ENCODE measurements at regions not wholly inside any gene's neighbourhood (a gene's known extent, or its start where the extent isn't known, plus 50 kb on each side); places are given as distances from the start of the nearest gene placed in this dataset.
A peak's percentile ranks its signal among the peaks of the same experiment; 100 is the strongest.

DNA sequence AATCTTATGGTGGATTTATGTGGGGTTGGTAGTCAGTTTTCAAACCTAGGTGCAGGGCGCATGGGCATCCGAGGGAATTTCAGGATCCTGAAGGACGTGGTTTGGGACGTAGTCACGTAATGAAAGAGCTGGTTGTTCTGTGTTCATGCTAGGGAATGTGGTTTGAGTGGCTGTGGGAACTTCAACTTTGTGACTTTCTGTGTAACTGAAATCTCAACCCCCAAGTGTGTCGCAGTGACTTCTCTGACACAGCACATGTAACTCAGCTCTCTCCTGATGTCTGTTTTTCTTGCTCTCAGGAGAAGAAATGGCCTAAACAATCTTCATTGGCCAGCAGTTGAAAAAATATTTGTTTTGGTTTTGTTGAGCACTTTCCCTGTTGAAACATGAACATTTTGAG, 199.0 kb downstream of the PTEN start:
- no peak for DNase-seq

DNA sequence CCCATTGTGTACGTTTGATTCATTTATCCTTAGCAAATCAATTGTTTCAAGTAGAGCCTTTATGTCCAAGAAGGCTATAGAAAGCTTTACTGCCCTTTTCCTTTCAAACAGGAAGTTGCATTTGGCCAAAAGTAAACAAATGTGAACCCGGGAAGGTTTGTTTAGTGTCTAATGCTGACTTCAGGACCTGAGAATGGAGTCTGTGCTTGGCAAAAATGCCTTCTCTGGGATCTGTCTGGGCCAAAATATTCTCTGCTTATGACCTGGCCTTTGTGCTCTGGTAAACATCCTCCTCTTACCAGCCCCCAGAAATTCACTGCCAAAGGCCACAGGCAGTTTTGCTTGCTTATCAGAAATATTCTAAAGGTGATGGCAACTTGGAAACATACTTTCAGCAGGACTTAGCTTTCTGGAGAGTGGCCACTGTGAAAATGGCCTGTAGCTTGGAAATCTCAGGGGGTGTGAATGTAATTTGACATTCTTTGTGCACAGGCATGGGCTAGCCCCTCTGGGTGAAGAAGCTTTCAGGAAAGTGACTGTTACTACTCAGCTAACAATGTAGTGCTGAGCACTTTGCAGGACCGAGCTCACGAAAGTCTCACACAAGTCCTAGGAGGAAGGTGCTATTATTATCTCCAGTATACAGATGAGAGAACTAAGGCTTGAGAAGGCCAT, 199.5 kb downstream of the PTEN start:
- DNase-seq = no peak

DNA sequence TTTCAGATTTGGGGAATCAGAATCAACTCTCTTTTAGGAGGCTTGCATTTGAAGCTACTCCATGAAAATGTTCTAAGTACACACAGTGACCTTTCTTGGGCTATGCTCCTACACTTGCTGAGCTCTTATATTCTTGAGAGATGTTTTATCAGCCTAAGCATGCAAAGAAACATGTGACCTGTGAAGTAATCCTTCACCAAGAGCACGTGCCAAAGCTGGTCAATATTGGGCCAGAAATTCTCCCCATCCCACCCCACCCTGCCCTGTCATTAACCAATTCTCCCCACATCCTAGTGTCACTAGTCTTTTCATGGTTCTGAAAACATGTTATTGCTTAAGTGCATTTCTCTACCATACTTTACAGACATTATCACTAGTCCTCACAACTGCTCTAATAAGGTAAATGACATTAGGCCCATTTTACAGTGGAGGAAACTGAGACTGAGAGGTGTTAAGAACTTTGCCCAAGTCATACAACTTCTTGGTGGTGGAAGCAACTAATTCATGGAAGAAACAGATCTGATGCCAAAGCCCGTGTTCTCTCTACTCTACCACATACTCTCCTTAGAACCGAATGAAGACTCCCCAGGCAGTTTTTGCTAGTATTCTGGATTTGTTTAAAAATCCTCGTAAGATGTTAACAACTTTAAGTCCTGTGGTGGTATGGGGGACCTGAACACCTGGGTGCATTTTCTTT, 200.6 kb downstream of the PTEN start:
- DNase-seq = no peak

DNA sequence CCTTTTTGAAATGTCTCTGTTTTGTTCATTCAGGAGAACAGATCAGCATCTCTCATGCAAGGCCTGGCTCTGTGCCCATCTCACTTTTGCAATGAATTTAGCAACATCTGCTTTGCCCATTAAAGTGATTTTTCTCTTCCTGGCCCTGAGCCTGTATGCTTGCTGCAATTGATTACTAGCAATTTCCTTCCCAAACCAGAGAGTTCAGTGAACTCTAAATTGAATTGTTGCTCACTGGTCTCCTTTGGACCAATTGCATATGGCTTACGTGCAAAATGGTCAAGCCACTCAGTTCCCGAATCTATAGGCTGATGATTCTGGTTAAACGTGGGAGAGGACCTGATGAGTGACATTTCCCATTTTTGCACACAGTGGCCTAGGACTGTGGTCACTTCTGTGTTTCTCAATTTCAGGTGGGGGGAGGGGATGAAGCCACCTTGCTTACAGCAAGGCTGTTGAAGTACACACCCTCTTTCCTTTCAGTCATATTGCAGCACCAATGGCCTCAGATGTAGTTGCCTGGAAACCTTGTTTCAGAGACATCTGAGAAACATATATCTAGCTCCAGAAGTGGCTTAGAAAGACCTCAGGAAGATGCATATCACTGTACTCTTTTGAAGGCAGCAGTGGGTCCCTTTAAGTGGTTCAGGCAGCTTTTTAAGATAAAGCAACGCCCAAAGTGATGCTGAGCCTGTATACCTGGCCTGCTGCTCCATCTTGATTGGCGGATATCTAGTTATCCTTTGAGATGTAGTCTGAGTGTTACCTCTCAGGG, 201.4 kb downstream of the PTEN start:
- DNase-seq = peak; percentile 20 to 27

DNA sequence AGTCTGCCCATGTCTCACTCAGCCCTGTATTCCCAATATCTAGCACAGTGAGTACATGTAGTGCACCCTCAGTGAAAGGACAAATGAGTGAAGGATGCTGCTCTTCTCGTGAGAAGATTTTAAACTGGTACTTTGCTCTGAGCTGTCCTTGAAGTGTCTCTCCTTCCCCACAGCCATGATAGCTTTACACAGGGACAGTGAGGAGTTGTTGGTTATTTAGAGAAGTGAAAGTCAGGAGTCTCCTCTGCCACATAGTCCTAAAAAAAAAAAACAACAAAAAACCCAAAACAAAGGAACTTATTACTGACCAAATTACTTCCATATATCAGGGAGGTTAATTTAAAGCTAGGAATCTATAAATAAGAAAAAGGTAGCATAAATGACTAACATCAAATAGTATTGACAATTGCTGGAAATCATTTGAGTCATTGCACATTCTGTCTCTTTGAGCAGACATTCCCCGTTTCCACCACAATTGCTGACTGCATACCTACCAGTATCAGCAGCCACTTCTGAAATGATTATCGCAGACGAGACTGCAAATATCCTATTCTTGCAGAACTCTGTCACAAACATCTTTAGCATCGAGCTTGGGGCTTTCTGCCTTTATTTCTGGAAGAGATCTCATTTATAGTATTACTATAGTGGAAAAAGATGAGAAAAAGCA, 202.1 kb downstream of the PTEN start:
- DNase-seq = peak; percentile 23 to 38

DNA sequence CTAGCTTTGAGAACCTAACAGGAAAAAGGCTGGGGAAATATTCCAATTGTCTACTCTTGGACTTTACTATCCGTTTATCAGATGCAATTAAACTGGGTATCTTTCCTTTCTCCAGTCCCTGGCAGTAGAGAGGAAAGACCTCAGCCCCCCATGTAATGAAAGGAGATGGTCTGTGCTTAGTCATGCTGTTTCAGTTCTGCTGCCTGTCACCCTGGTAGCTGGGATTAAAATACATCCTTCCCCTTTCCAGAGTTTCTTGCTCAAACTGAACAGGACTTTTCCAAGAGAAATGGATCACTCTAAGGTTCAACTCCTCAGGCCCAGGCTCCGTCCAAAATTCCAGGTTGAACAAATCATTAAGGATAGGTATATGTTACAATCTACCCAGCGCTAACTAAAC, 202.9 kb downstream of the PTEN start:
- no peak for DNase-seq

DNA sequence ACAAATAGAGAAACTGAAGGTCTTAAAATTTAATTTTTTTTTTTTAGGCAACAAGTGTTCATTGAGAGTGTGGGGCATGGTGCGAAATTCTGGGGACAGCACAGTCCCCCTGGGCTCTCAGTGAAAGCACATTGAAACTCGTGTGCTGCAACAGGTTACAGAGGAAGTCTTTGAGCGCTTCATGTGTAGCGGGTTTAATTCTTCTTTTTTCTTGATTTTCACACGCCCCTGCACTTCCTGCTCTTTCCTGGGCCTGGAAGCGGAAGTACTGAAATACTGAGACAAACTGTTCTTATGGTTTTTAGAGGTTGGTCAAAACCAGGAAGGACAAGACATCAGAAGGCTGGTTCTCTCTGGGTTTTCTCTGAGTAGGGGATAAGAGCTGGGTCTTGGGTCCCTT, 203.5 kb downstream of the PTEN start:
- DNase-seq = no peak

DNA sequence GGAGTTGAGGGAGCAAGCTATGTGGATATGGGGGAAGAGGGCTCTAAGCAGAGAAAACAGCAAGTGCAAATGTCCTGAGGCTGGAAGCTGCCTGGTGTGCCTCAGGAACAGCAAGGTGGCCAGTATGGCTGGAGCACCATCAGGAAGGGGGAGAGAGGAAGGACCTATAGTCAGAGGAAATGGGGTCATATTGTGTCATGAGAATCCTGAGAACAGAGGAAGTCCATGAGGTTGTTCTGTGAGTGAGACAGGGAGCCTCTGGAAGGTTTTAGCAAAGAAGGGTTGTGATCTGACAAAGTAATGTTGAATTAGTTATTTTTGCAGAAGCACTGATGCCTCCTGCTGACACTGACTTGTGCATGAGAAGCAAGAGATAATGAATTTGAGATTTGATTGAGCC, 204.3 kb downstream of the PTEN start:
- DNase-seq = no peak

DNA sequence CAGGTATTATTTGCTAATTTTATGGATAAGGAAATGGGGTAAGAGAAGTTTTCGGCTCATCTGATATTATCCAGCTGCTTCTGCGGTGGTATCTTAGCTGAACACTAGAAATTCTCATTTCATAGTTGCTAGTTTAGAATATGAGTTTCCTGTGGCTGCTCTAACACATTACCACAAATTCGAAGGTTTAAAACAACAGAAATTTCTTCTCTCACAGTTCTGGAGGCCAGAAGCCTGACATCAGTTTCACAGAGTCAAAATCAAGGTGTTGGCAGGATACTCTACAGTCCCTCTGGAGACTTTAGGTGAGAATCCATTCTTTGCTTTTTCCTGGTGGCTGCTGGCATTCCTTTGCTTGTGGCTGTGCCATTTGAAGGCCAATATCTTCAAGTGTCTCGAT, 205.9 kb downstream of the PTEN start:
- DNase-seq = no peak

DNA sequence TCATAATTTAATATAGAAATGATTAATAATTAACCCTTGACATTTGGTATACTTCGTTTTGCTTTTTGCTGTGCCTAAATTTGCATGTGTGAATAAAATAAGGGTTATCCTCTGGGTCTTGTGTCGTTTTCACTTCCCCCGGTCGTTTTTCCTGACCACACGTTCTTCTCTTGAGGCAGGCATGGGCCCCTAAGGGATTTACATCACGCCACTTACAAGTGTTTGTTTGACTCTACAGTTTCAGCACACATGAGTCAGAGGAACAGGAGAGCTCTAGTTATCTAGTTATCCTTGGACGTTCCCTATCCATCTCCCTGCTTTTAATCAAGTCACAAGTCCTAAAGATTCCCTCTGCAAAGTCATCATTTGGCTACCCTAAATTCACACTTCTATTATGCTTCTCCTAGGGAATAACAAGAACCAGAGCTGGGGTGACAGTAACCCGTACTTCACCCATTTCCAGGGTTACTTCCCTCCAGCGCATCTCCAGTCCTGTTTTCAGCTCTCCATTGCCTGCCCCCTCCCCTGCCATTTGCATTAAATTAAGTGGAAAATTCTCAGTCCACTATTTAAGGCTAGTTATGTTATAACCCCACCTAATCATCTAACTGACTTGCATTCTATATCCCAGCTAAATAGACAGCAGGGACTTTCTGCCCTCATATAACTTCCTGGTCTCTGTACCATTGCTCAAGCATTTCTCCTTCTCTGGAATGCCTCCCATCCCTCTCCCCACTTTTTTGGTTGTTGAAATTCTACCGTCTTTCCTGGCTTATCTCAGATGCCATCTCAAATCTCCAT, 206.9 kb downstream of the PTEN start:
- no peak for DNase-seq

DNA sequence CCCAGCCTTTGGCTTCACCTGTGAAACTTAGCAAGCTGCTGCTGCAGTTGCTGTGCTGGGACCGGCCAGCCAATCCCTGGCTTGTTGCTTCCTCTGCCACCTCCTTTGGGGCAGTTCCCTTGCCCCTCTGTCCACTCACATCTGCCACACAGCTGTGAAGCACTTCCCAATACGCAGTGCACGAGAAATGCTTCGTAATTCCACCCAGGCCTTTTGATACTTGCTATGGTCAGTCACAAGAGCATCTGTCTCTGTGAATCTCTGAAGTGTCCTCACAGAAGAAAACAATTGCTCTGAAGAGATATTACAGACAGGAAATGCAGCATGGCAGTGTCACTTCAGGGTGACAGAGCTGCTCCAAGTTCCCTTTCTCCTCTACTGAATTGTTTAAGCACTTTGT, 208.5 kb downstream of the PTEN start:
- DNase-seq = no peak

DNA sequence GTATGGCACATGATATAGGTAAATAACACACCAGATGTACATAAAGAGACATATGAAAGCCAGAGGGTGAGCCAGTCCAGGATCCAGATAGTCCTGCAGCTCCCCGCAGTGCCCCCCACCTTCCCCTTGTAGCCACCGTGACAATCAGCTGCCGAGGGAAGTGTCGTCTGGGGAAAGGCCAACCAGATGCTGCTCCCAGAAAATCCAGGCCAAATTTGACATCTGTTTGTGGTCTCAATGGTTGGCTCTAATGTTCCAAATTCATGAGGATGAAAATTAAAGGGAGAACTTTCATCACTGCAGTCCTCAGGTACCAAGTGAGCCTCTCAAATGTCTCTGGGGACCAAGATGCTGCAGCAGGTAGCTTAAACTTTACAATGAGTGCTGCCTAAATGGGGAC, 210.3 kb downstream of the PTEN start:
- no peak for DNase-seq

DNA sequence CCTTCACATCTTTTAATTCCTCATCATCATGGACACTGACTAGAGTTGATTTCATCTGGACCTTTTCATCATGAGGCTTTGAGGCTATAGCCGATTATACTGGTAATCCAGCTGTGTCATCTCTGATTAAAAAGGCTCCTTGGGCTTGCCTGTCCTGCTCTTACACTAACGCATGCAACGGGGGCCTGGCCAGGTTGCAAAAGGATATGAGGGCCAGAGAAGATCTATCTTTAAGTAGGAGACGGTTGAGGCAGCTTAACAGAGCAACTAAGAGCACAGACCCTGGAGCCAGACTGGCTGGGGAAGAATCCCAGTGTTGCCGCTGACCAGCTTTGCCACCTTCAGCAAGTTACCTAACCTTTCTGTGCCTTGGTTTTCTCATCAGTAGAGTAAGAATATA, 211.5 kb downstream of the PTEN start:
- DNase-seq = no peak

DNA sequence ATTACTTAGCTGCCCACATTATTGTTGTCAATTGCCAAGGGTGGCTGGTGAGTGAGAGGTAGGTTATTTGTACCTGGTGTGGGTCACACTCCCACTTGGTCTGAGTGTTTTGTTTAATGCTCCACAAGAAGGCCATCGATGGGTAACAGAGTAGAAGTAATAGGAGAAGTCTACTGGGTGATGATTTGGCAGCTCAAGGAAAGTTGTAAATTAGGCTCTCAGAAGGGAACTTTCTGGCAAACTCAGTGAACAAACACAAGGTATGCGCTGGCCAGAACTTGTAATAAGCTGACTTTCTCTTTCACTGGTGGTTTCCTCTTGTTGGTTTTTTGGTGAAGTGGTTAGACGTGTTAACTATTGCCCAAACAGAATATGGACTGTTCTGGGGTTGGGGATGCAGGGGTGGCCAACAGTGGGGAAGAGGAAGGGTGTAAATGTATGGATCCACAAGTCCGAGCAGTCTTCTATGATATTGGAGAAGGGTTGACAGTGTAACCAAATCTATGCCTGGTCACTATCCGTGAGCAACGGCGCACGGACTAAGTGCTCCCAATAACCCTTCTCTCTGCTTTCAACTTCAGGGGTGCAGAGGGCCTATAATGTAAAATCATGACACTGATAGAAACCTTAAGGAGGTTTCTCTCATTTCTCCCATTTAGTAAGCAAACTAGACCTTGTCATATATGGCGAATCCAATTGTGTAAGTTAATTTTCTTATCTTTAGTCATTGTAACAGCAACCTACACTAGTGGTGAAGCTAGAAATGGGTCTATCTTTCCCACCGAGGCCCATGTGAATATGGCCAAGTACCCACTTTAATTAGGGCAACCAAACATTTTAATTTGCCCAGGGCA, 212.8 kb downstream of the PTEN start:
- no peak for DNase-seq

DNA sequence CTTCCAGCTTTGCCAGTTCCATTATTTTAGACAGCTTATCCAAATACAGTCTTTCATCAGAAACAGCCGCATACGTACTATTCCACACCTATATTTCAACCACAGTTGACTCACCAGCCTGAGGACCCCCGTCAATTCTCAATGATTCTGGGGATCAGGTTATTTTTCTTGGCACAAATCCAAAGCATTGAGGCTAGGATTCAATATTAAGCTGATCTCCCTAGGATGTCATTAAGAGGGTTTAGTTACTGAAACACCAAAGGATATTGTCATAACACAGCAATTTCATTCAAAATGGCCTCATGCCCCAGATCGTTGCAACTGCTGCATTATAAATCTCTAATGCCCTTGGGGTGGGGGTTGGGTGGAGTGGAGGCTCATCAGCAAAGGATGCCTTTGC, 214.6 kb downstream of the PTEN start:
- no peak for DNase-seq

DNA sequence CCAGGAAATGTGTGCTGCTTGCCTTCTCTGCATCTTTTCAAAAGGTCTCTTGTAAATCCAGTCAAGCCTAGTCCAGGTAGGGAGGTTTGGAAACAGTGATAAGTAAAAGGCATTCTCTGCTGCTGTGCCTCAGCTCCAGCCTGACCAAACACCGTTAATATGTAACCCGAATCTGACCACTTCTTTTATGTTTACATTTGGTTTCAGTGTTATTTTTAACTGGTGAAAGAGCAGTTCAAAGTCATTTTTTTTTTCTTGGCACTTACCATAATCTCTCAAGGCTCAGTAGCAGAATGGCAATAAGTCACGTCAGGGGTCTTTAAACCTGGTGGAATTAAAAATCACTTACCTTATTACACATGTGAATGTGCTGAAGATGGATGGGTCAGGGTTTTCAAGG, 216.8 kb downstream of the PTEN start:
- DNase-seq = no peak

DNA sequence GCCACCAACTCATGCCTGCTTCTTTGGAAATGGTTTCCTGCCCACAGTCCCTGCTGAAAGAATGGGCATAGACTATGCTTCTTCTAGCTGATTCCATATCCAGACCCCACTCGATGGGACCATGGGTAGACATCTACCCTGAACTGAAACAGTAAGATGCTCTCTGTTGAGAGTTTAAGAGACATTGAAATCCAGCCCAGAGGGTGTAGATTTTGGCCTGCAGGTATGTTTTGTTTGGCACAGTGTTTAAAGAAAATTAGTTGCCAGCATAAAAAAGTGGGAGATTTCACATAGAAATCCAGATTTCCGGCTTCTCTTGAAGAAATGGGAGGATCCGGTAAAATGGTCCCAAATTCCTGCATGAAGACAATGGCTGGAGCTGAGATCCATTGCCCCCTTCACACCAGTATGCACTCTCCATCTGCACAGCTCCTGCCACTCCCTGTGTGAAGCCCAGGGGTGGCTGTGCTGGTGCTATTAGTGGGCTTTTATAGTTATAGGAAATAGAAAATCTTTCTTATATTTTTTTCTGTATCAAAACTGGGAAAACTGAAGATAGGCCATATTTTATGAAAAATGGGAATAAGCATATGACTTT, 218.1 kb downstream of the PTEN start:
- DNase-seq = no peak

DNA sequence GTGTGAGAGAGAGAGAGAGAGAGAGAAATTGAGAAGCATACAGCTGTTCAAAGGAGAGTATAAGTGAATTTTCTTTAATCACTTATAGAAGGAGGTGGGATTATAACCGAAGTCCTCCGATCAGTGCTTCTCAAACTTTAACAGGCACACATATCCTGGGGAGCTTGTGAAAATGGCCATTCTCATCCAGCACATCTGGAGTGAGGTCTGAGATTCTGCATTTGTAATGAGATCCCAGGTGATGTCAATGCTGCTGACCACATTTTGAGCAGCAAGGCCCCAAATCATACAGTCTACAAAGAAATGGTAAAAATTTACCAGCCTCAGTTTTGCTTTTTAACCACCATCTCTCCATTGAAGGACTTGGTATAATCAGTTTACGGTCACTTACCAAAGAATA, 219.0 kb downstream of the PTEN start:
- no peak for DNase-seq

DNA sequence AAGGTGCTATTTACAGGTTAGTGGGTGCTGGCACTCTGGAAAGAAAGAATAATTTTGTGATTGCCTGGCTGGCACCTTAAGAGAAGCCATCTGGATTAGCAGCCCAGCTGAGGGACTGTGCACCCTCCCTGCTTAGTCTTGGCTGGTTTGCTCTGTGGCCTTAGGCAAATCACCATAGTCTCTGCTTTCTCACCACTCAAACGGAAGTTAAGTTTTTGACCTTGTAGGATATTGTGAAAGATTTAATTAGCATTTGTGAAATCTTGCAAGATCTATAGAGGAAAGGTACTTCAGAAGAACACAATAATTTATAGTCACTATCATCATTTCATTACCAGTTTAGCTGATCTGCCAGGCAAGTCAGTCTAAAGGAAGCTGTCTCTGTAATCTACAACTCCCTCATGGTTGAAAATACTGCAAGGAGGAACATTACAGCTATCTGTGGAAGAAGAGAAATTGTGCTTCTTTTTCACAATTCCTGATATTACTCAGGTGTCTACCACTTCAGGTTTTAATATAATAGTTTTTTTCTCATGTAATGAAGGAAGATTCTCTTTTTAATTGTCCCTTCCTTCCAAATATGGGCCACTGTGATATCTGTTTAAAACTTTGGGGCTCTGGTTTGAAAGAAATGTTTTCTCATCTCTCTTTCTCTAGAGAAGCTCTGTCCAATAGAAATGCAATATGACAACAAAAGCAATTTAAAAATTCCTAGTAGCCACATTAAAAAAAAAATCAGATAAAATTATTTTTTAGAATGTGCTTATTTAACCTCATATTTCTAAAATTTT, 219.6 kb downstream of the PTEN start:
- DNase-seq = no peak

DNA sequence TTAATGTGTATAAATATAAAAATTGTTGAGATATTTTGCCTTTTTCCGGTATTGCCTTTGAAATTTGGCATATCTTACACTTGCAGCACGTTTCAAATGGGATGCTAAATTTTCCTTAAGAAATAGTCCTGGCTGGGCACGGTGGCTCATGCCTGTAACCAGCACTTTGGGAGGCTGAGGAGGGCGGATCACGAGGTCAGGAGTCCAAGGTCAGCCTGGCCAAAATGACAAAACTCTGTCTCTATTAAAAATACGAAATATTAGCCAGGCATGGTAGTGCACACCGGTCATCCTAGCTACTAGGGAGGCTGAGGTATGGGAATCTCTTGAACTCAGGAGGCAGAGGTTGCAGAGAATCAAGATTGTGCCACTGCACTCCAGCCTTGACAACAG, 220.2 kb downstream of the PTEN start:
- no peak for DNase-seq
